ENCODE measurements at regions not wholly inside any gene's neighbourhood (a gene's known extent, or its start where the extent isn't known, plus 50 kb on each side); places are given as distances from the start of the nearest gene placed in this dataset.

DNA sequence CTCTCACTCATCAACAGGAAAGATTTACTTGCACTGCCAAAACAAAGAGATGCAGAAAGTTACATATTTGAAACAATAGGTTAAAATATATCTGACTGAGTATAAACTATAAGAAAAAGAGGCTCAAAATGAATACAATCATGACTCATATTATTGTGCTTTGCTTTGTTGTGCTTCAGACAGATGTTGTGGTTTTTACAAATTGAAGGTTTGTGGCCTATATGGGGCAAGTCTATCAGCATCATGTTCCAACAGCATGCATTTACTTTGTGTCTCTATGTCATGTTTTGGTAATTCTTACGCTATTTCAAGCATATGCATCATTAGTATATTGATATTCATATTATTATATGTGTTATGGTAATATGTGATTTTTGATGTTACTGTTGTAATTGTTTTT lies 330.0 kb downstream of the PRR16 start:
- Histone ChIP-seq H2AFZ (ENCODE audit: low read depth, low read length) (no peak overlapping the region), H3K4me1 (replicated peaks in 1 of 2; ENCODE audit: control insufficient read depth in 2 of 2, insufficient read depth in 2 of 2, low read length in 2 of 2) (no peaks in the 10 kb centered on the region), H3K9ac (ENCODE audit: insufficient read depth in 1 of 2, low read depth in 2 of 2, low read length in 2 of 2) (no peak overlapping the region), H3K4me3 (no peak overlapping the region), H3K27me3 (ENCODE audit: control insufficient read depth in 2 of 2, insufficient read depth in 2 of 2, low read length in 2 of 2) (no peaks in the 10 kb centered on the region), H4K20me1 (replicated peaks; ENCODE audit: control insufficient read depth, insufficient read depth, low read length) (no peaks in the 10 kb centered on the region), H3K27ac (ENCODE audit: extremely low read depth, low read depth, low read length) (no peak overlapping the region), H3K4me2 (ENCODE audit: insufficient read depth, low read length) (no peak overlapping the region), H3K79me2 (ENCODE audit: control insufficient read depth, insufficient read depth, low read length) (no peaks in the 10 kb centered on the region), H3K9me1 (ENCODE audit: control insufficient read depth, insufficient read depth, low read length) (no peaks in the 10 kb centered on the region), H3K9me3 (replicated peaks; ENCODE audit: control insufficient read depth, insufficient read depth, low read depth, low read length) (0 out of 2 replicates have a peak, but pooled peaks cover 2% of the 10 kb centered on the region), H3K36me3 (ENCODE audit: control insufficient read depth, insufficient read depth, low read length) (no peaks in the 10 kb centered on the region)
- no peak for ATAC-seq
- intact Hi-C loops (cut with micrococcal nuclease) = no loop called here
- no peak for FAIRE-seq
- TF ChIP-seq, protein P1, sequence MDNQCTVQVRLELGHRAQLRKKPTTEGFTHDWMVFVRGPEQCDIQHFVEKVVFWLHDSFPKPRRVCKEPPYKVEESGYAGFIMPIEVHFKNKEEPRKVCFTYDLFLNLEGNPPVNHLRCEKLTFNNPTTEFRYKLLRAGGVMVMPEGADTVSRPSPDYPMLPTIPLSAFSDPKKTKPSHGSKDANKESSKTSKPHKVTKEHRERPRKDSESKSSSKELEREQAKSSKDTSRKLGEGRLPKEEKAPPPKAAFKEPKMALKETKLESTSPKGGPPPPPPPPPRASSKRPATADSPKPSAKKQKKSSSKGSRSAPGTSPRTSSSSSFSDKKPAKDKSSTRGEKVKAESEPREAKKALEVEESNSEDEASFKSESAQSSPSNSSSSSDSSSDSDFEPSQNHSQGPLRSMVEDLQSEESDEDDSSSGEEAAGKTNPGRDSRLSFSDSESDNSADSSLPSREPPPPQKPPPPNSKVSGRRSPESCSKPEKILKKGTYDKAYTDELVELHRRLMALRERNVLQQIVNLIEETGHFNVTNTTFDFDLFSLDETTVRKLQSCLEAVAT (IDR thresholded peaks at IDR 0.05) = no peak
- TF ChIP-seq, protein P2, sequence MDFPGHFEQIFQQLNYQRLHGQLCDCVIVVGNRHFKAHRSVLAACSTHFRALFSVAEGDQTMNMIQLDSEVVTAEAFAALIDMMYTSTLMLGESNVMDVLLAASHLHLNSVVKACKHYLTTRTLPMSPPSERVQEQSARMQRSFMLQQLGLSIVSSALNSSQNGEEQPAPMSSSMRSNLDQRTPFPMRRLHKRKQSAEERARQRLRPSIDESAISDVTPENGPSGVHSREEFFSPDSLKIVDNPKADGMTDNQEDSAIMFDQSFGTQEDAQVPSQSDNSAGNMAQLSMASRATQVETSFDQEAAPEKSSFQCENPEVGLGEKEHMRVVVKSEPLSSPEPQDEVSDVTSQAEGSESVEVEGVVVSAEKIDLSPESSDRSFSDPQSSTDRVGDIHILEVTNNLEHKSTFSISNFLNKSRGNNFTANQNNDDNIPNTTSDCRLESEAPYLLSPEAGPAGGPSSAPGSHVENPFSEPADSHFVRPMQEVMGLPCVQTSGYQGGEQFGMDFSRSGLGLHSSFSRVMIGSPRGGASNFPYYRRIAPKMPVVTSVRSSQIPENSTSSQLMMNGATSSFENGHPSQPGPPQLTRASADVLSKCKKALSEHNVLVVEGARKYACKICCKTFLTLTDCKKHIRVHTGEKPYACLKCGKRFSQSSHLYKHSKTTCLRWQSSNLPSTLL (IDR thresholded peaks at IDR 0.05) = no peak
- TF ChIP-seq MAZ (CRISPR knock-in tag; conservative IDR thresholded peaks at IDR 0.05 in 1 of 2, IDR thresholded peaks at IDR 0.05 in 1 of 2) = no peak
- no peak for TF ChIP-seq CAMTA2 (CRISPR knock-in tag; conservative IDR thresholded peaks at IDR 0.05)
- TF ChIP-seq, protein P3, sequence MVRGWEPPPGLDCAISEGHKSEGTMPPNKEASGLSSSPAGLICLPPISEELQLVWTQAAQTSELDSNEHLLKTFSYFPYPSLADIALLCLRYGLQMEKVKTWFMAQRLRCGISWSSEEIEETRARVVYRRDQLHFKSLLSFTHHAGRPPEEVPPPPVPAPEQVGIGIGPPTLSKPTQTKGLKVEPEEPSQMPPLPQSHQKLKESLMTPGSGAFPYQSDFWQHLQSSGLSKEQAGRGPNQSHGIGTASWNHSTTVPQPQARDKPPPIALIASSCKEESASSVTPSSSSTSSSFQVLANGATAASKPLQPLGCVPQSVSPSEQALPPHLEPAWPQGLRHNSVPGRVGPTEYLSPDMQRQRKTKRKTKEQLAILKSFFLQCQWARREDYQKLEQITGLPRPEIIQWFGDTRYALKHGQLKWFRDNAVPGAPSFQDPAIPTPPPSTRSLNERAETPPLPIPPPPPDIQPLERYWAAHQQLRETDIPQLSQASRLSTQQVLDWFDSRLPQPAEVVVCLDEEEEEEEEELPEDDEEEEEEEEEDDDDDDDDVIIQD (CRISPR knock-in tag; IDR thresholded peaks at IDR 0.05) = no peak
- no peak for TF ChIP-seq ESRRA (IDR thresholded peaks at IDR 0.05; ENCODE audit: borderline replicate concordance, low read depth)
- TF ChIP-seq SIN3A (IDR thresholded peaks at IDR 0.05; ENCODE audit: borderline replicate concordance in 2 of 2, control insufficient read depth in 1 of 2, low read depth in 2 of 2, low read length in 2 of 2) = no peak
- TF ChIP-seq SMAD4 (CRISPR knock-in tag; conservative IDR thresholded peaks at IDR 0.05) = no peak
- no peak for DNase-seq (ENCODE audit: extremely low read depth in 1 of 4, low spot score in 3 of 4)
- no TSS peak for BruUV-seq (replicated peaks)
- POLR2A ChIA-PET = no interaction called here
- CTCF ChIA-PET (ENCODE audit: low intra/inter-chr PET ratio) = no interaction called here
- in situ Hi-C loops (cut with MboI) = no loop called here
- 22% methylated on average over 1 of the region's 1 CpG for WGBS (ENCODE audit: insufficient coverage, low coverage, missing lambda C conversion rate)

Data from K562 (cell line).